Testis (tissue), 2 donors: ENCODE measurements at regions not wholly inside any gene's neighbourhood (a gene's known extent, or its start where the extent isn't known, plus 50 kb on each side); places are given as distances from the start of the nearest gene placed in this dataset.

Experiments used
- DNase-seq: peaks from one replicate; pipeline ENCODE4 v3.0.0-alpha.2; 2019
- H3K27ac ChIP-seq, 2 donors: fragments of 200-600 bp; sonication (generic); one replicate each; pipeline ENCODE4 v1.5.1; 2019
- H3K27me3 ChIP-seq: fragments of 200-600 bp; sonication (generic); one replicate; pipeline ENCODE4 v1.5.1; 2019
- H3K36me3 ChIP-seq: fragments of 200-600 bp; sonication (generic); one replicate; pipeline ENCODE4 v1.5.1; 2017; ENCODE audit warnings: low read depth; ENCODE audit errors: missing control alignments
- H3K4me1 ChIP-seq: fragments of 200-600 bp; sonication (generic); one replicate; pipeline ENCODE4 v1.5.1; 2019
- H3K4me3 ChIP-seq, 2 donors: fragments of 200-600 bp; sonication (generic); one replicate each; pipeline ENCODE4 v1.5.1; 2017 to 2019
- H3K9me3 ChIP-seq: fragments of 200-600 bp; sonication (generic); one replicate; pipeline ENCODE4 v1.5.1; 2017
- CTCF ChIP-seq, 3 experiments: fragments of 450-650 bp in 2 of 3; fragments of 200-600 bp in 1 of 3; sonication (generic) in 1 of 3; IDR thresholded peaks; one replicate each; pipeline ENCODE4 v1.5.1; 2016 to 2019; ENCODE audit warnings: antibody characterized with exemption in 3 of 3, mild to moderate bottlenecking in 2 of 3, moderate library complexity in 1 of 3
- POLR2A ChIP-seq: fragments of 450-650 bp; IDR thresholded peaks from one replicate; pipeline ENCODE4 v1.6.1; 2017; ENCODE audit warnings: antibody characterized with exemption, mild to moderate bottlenecking, moderate library complexity
- WGBS, 2 donors: methylation state at CpG; one replicate each; pipeline ENCODE4 v1.1.5; 2018; 5-methylcytosine and 5-hydroxymethylcytosine counted together
- intact Hi-C: fragments of 100-400 bp; cut with DNase I; formaldehyde crosslinking; loops from one replicate; pipeline ENCODE4 v1.15.1; 2023; ENCODE audit warnings: low total_unique reads

- H3K9me3 ChIP-seq, result no peaks in the 10 kb centered on the region
- H3K36me3 ChIP-seq, result no peaks in the 10 kb centered on the region
- 66 to 67% methylated on average over 3 of the region's 3 CpGs for WGBS, 2 donors
- H3K27ac ChIP-seq, result no peak overlapping the region
- peaks cover 13% of the 10 kb centered on the region for H3K4me1 ChIP-seq
- DNase-seq, result no peak
- H3K27me3 ChIP-seq, result no peaks in the 10 kb centered on the region
- H3K4me3 ChIP-seq, result no peak overlapping the region
- intact Hi-C loops, result no loop called here
- TF ChIP-seq CTCF (IDR thresholded peaks at IDR 0.05) (no peak), POLR2A (no peak)
These were observed 80.0 kb downstream of the NREP start for GRCh38 chr5:111676926-111677415.

GRCh38 chr5:111676466-111676865, 80.5 kb downstream of the NREP start:
- WGBS, 2 donors, result 40 to 44% methylated on average over 1 of the region's 1 CpG
- no peaks in the 10 kb centered on the region for H3K9me3 ChIP-seq
- no peak for DNase-seq
- H3K27me3 ChIP-seq, result no peaks in the 10 kb centered on the region
- H3K4me1 ChIP-seq, result peaks cover 10% of the 10 kb centered on the region
- TF ChIP-seq POLR2A (no peak), CTCF (IDR thresholded peaks at IDR 0.05) (no peak)
- intact Hi-C loops, result no loop called here
- H3K27ac ChIP-seq, result no peak overlapping the region
- no peak overlapping the region for H3K4me3 ChIP-seq
- no peaks in the 10 kb centered on the region for H3K36me3 ChIP-seq

- H3K36me3 ChIP-seq, result no peaks in the 10 kb centered on the region
- WGBS, 2 donors, result 83 to 87% methylated on average over 2 of the region's 2 CpGs
- no peak for DNase-seq
- H3K4me3 ChIP-seq, result no peak overlapping the region
- H3K9me3 ChIP-seq, result no peaks in the 10 kb centered on the region
- TF ChIP-seq POLR2A, result no peak
- no peak for TF ChIP-seq CTCF (IDR thresholded peaks at IDR 0.05)
- H3K27me3 ChIP-seq, result no peaks in the 10 kb centered on the region
- no peaks in the 10 kb centered on the region for H3K4me1 ChIP-seq
- H3K27ac ChIP-seq, result no peak overlapping the region
- intact Hi-C loops, result no loop called here
These were observed 81.6 kb downstream of the NREP start for GRCh38 chr5:111675201-111675934.

GRCh38 chr5:111673891-111674626, 82.9 kb downstream of the NREP start:
- intact Hi-C loops, result no loop called here
- H3K36me3 ChIP-seq, result no peaks in the 10 kb centered on the region
- 84% methylated on average over 10 of the region's 10 CpGs for WGBS, 2 donors
- no peak for TF ChIP-seq CTCF (IDR thresholded peaks at IDR 0.05)
- TF ChIP-seq POLR2A, result no peak
- DNase-seq, result no peak
- no peak overlapping the region for H3K4me3 ChIP-seq
- H3K27ac ChIP-seq, result no peak overlapping the region
- no peaks in the 10 kb centered on the region for H3K9me3 ChIP-seq
- no peaks in the 10 kb centered on the region for H3K27me3 ChIP-seq
- H3K4me1 ChIP-seq, result no peaks in the 10 kb centered on the region
